GM03348 (cell line): ENCODE measurements at regions not wholly inside any gene's neighbourhood (a gene's known extent, or its start where the extent isn't known, plus 50 kb on each side); places are given as distances from the start of the nearest gene placed in this dataset.
"Not testable (repeated sequence)": the region's sequence is repeated elsewhere in the genome, so short reads cannot be mapped to it uniquely, and the experiment has no call there.

Source experiments
- DNase-seq: peaks from one replicate; pipeline ENCODE4 v3.0.0; 2012; ENCODE audit warnings: low spot score

DNA sequence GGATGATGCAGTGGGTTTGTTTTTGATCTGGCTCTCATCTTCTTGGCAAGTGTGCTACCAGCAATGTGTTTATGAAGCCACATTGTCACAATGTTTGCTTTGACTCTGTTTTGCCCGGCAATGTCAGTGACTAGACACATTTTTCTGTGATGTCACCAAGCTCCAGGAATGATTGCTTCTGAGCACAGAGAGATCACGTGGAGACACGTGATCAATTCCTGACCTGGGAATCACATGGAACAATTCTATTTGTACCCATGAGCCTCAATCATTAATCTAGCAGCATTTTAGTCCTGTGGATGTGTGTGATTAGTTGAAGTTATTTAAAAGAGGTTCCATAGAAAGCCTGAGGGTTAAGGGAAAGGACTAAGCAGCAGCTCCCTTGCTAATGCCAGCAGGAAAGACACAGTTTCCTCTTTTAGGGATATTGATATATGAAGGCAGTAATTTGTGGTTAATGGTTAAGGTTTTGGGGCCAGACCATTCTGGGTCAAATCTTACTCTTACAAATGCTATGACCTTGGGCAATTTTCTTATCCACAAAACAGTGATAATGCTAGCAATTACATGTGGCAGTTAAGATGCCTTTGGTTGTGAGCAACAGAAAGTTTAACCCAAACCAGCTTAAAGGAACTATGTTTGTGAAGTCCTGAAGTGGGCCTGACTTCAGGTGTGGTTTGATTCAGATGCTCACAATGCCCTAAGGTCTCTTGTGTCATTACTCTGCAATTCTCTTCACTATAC lies 59.0 kb downstream of the FASLG start:
- no peak for DNase-seq

DNA sequence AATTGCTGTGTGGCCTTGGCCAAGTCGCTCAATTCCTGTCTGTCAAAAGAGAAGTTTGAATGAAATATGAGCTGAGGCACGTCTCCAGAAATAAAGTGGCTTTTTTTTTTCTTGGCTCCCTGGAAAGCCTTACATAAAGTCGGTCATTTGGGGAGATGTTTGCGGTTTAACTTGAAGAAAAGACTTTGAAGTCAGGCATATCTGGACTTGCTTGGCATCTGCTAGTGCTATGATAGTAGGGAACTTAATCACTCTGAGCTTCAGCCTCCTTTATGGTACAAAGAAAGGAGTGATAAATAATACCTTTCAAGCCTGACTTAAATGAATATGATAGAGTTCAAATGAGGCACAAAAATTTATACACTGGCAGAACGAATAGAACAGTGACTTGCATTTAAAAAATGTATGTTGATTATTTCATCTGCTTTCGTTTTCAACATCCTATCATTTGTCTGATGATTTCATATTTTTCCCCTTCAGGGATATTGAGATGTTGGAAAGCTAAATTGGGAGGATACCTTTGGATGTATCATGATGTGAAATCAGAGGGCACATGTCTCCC lies 60.2 kb downstream of the FASLG start:
- DNase-seq: peak; percentile 7

DNA sequence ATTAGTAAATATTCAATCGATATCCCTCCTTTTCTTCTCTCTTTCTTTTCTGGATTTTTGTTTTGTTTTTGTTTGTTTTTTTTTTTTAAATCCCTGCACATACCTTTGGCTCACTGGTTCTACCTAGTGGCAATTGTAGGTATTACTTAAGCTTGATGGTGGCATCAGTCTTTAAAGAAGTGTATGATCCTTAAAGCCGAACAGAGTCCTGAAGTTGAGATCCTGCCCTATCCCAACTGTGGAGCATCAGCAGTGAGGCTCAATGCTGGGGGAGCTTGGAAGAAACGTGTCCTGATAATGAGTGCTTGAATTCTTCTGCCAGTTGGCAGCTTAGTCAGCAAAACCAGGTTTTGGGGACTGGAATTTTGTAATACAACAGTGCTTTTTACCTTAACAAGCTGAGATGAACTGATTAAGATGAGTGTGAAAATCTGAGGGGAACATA lies 60.8 kb downstream of the FASLG start:
- peak; percentile 65 for DNase-seq

DNA sequence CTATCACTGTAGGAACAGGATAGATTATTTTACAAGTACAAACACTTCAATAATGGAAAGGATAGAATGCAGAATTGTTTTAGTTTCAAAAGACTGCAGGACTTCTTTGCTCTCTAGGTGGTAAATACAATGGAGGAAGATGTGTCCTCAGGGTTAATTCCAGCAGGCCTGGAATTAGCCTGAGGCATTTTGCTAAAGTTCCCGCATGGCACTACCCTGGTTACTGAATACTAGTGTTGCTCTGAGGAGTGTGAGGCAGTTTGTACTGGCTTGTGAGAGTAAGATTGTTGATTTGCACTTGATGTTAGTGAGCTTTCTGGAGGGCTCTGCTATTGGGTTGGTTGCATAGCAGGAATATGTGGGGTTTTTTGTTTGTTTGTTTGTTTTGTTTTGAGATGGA lies 61.4 kb downstream of the FASLG start:
- no peak for DNase-seq

DNA sequence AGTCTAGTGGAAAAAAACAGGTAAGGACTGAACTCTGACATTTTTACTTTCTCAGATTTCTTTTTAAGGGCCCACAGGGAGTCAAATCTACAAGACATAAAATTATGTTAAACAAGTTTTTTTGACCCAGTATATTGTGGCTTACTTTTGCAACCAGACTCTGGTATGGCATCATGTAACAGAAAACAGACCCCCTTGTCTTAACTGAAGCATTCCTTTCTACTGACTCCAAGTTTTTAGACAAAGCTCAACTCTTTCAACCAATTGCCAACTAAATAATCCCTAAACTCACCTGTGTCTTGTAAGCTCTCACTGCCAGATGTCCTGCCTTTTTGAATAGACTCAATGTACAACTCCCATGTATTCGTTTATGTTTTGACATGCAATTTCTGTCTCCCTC lies 64.3 kb downstream of the FASLG start:
- DNase-seq: no peak

DNA sequence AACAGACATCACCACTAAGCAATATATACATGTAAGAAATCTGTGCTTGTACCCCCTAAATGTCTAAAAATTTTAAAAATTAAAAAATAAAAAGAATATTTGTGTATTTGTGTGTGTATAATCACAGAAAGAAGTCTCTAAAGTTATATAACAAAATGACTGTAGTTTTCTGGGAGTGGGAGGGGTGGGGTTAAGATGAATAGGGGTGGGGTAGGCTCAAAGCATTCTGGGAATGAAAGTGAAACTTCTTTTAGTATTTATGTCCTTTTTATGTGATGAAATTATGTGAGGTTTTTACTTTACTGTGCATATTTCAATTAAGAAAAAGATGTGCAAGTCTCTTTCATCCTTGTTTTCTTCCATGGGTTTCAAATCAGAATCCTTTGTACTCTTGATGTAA lies 65.3 kb downstream of the FASLG start:
- no peak for DNase-seq

DNA sequence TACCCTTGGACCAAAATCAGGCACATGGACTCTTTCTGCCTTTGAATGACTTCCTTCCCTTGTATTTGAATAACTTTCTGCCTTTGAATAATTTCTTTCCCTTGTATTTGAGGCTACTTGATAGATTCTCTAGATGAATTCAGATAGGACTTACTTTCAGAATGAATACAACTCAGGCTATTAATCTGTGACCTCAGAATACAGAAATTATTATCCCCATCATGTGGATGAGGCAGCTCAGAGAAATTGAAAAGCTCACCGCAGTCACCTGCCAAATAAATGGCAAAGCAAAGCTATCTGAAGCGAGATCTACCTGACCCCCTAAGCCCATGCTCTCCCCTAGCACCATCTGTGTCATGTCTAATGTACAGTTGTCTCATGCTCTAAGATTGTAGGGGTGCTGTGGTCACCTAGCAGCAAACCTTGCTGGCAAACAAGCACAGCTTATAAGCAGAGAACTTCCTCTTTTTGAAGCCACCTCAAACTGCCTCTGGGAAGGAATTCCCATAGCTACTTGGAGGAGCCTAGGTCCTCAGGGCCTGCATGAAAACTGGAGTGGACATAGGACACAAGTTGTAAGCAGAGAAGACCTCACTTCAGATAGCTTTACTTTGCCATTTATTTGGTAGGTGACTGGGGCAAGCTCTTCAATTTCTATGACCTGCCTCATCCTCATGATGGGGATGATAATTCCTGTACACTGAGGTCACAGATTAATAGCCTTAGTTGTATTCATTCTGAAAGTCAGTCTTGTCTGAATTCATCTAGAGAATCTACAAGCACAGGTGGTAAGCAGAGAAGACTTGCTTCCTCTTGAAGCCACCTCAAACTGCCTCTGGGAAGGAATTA lies 66.1 kb downstream of the FASLG start:
- DNase-seq: no peak

DNA sequence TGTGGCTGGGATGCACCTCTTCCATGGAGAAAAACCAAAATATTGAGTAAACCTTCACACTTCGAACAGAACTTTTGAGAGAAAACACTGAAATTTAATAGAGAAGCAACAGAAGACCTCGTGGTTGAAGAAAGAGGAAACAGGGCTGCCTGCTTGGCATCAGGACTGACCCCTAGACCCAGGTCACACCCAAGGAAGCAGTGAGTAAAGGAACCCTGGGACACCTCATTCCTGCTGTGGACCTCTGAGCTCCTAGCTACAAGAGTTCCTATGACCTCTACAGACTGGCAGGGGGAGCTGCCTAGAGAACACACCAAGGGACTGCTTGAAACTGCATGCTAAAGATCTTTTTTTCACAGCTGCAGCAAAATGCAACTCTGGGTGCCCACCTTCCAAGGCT lies 67.8 kb downstream of the FASLG start:
- no peak for DNase-seq

DNA sequence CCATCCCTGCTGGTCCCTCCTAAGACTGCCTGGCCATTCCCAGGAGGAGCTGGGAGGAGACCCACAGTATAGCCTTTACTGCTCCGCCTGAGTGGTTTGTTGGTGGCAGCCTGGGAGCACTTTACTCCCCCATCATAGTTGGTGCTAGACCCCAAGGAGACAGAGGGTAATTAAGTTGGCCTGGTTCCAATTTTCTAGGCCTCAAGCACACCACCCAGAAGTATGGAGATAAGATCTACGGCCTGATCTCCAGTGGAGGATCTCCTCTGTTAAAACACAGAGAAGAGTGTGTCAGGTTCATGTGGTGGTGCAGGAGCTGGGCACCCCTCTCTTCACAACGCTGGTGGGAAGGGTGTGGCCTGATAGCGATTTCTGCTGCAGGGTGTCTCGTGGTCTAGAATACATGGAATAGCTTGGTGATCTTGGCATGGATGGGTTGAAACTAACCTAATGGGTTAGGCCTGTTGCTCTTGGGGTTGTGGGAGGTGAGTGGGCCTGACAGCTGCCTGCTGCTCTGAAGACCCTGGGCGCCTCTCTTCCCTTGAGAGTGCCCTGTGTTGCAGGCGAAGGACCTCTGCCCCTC lies 68.5 kb downstream of the FASLG start:
- no peak for DNase-seq

DNA sequence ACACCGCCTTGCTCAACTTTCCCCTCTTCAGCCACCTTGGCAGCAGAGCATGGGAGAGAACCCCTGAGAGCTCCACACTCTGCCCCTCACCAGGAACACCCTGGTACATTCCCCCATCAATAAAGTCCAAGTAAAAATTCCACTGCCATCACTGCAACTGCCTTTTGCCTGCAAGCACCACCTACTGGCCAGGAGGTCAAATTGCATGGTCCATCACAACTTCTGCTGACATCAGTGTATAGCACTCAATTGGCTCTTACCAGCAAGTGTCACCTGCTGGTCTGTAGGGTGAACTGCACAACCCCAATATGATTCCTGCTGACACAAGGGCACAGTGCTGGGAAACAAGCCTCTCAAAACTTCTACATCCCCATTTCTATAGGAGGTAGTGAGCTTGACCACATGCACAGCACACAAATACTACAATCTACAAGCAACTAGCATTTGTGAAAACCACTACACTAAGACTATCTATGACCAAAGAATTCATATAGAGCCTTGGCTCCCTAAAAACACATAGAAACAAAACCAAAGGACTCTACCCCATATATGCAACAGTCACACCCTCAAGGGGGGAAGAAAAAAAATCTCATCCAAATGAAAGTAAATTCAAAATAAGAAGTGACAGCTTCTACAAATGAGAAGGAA lies 69.2 kb downstream of the FASLG start:
- no peak for DNase-seq

DNA sequence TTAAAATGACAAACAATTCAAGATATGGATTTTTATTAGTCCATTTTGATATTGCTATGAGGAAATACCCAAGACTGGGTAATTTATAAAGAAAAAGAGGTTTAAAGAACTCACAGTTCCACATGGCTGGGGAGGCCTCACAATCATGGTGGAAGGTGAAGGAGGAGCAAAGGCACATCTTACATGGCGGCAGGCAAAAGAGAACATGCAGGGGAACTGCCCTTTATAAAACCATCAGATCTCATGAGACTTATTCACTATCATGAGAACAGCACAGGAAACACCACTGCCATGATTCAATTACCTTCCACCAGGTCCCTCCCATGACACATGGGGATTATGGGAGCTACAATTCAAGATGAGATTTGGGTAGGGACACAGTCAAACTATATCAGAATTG lies 69.8 kb downstream of the FASLG start:
- not testable (repeated sequence) for DNase-seq

DNA sequence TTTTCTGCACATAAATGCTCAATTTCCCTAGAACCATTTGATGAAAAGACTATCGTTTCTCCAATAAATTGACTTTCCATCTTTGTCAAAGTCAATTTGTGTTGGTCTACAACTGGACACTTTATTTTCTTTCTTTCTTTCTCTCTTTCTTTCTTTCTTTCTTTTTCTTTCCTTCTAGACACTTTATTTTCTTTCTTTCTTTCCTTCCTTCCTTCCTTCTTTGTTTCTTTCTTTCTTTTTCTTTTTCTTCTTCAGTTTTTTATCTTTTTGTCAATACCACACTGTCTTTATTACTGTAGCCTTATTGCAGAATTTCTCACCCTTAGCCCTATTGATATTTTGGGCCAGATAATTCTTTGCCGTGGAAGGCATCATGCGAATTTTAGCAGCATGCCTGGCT lies 73.5 kb downstream of the FASLG start:
- no peak for DNase-seq

DNA sequence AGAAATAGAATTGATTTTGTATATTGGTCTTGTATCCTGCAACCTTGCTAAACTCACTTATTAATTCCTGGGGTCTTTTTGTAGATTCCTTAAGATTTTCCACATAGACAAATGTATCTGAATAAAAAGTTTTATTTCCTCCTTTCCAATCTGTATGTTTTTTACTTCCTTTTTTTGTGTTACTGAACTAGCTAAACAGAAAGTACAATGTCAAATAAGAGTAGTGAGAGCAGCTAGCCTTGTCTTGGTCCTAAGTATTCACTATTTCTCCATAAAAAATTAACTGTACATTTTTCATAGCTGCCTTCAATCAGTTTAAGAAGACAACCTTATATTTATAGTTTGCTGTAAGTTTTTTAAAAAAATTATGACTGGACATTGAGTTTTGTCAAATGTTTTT lies 74.9 kb downstream of the FASLG start:
- no peak for DNase-seq

DNA sequence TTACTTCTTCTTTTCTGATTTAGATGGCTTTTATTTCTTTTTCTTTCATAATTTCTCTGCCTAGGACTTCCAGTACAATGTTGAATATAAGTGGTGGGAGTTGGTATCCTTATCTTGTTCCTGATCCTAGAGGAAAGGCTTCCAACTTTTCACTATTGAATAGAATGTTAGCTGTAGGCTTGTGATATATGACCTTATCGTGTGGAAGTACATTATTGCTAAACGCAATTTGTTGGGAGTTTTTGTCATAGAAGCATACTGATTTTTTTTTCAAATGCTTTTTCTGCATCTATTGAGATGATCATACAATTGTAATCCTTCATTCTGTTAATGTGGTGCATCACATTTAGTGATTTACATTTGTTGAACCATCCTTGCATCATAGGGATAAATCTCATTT lies 79.5 kb downstream of the FASLG start:
- DNase-seq: no peak

DNA sequence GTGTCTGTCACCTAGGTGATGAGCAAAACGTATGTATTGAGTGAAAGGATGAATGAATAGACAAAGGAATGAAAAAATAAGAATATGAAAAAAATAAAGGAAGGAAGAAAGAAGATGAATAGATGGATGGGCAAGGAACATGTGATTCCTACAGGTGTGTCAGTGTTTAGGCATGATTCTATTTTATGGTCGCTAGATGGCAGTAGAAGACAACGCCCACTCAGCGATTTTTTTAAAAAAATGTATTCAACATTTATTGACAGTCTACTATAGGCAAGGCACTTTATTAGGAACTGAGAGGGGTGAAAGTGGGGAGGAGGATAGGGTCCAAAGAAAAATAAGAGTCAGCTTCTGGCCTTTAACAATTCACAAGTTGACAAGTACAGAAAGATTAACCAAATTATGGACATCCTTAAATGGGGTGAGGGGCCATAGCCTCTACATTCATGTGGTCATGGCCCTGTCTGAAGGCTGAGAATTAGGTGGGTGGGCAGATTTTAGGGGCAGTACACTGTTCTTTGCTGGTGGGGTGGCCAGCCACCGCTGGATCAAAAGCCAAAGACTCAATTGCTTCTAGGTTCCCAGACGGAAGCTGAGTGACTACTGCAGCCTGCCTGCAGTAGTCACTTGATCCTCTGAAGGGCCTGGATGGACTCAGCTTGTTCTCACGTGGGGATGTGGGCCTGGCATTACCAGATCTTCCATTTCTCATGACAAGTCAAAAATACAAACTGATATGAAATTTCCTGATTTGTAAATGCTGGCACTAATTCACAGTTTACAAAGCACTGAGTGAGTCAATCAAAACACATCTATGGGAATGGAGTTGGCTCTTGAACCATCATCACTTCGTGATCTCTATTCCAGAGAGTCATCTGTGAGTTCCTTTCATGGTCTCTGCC lies 83.9 kb downstream of the FASLG start:
- DNase-seq: peak; percentile 55

DNA sequence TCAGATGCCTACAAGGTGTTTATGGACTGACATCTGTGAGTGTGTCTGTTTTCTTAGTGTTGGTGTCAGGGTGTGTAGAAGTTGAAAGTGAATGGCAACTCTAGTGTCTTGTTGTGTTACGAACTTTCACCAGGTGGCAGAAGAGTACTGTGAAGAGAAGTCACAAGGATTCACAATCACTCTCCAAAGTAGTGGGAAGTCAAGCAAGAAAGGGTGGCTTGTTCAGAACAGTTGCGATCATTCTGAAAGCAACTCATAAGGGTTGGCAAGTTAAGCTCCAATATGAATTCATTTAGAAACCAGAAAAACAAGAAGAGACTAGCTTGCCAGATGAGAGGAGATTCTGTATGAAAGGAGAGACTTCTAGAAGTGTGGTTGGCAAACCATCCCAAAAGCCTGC lies 86.1 kb downstream of the FASLG start:
- DNase-seq: peak; percentile 70

DNA sequence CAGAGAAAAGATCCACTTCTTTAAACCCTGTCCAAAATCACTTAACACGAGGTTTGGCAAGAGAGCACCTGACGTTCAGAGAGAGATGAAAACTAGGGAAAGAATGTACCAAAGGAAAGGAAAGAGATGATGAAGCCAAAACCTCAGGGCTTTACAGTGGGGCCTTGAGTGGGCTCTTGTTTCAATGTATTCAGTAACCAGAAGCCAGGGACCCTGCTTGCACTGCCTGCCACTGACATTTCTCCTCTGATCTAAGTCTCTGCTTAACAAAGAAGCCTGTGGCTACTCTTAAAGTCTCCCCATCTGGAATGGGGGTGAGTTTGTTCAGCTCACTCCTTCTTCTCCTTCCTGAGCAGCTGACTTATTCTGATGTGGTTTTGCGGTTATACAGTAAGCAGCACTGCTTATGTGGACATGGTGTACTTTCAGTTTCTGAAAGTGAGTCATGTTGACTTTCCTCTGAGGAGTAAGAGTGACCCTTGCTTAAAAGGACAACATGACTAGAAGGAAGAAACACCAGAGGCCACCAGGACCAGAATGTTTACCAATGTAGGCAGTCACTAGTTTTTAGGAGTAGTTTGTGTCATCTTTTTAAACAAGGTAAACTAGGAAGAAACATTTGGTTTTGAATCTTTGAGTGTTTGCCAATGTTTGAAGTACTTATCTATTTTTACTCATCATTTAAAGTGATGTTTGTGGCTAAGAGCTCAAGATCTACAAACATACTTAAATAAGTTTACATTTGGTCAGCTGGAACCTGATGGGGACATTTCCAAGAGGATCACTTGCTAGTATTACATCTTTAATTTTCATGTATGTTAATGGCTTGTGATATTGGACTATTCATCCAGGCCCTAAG lies 87.4 kb downstream of the FASLG start:
- peak; percentile 85 for DNase-seq

DNA sequence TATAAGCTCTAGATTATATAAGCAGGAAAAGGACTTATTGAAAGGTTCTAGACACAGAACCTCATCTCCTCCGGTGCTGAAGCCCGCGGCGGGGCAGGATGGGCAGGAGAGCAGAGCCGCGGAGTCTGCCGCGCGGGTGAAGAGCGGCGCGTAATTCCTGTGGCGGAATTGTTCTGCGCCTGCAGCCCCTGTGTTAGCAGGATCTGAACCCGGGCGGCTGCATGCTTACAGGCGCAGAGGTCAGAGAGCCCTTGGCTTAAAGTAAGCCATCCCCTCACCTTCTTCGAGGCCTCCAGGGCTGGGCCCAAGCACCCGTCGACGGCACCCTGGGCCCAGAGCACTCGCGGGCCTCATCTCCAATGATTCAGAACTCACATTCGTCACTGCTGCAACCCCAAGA lies 89.3 kb downstream of the FASLG start:
- no peak for DNase-seq

DNA sequence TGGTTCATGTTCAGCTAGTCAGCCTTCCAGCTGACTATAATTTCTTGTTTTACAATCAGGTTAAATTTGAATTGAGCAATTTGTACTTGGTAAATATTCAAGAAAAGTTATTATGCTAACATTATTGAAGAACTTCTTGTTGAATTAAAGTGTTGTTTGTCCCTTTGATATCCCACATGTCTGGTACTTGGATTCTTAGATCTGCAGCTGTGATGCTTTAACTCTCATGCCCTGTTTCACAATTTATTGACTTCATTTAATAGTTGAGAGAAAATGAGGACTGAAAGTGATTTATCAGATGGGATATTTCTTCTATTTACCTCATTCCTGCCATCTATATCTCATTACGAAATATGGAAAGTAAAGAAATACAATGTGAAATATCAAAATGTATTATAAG lies 92.8 kb downstream of the FASLG start:
- no peak for DNase-seq

DNA sequence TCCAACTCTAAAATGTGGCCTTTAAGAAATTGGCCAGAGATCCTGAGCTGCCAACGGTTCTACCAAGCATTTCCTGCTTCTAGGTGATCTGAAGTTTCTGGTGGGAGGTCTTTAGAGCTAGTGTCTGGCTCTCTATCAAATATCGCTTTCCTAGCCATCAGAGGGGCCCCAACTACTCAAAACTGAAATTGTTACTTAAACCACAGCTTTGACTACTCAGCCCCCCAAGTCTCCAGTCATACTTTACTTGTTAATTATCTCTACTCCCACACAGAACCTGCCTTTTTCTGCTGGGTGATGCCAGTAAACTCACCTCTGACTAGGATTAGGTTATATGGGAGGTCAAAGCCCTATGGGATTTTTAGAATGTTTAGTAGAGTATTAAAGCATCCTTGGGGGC lies 95.1 kb downstream of the FASLG start:
- DNase-seq: no peak
